PC-3 (cell line): ENCODE measurements at regions not wholly inside any gene's neighbourhood (a gene's known extent, or its start where the extent isn't known, plus 50 kb on each side); places are given as distances from the start of the nearest gene placed in this dataset.

Experiments used
- ATAC-seq: fragments of 200-7000 bp; cut with Tn5 transposase; 2 replicates; pipeline ENCODE4 v1.9.1; 2020; ENCODE audit warnings: mild to moderate bottlenecking, moderate library complexity
- BruUV-seq: library from RNA; stranded (reverse); fragments of 400-500 nt; replicated peaks from 2 replicates; lab custom pipeline; 2021; lab: Mats Ljungman, UMichigan
- CTCF ChIA-PET: fragments of 300-600 bp; sonication (Branson Sonifier 250); formaldehyde crosslinking; loops from one replicate; lab custom pipeline; 2022; ENCODE audit warnings: antibody characterized with exemption; lab: Charles Lee
- POLR2A ChIA-PET: fragments of 300-600 bp; sonication (Branson Sonifier 250); formaldehyde crosslinking; loops from one replicate; lab custom pipeline; 2022; ENCODE audit warnings: antibody characterized with exemption; ENCODE audit not compliant: unreplicated experiment; lab: Charles Lee
- DNase-seq: peaks from one replicate; pipeline ENCODE4 v3.0.0-alpha.2; 2015
- H2AFZ ChIP-seq: fragments of 300-600 bp; sonication (generic); 2 replicates; pipeline ENCODE4 v1.6.0; 2016; ENCODE audit warnings: antibody characterized with exemption, low read length
- H3F3A ChIP-seq: fragments of 300-600 bp; sonication (generic); one replicate; pipeline ENCODE4 v1.6.0; 2017; ENCODE audit warnings: antibody characterized with exemption, low read length, control low read depth, mild to moderate bottlenecking; ENCODE audit not compliant: unreplicated experiment
- H3K27ac ChIP-seq: fragments of 300-600 bp; sonication (generic); 2 replicates; pipeline ENCODE4 v1.5.1; 2016; ENCODE audit warnings: mild to moderate bottlenecking, low read length
- H3K27me3 ChIP-seq: fragments of 300-600 bp; sonication (generic); 2 replicates; pipeline ENCODE4 v1.6.1; 2016; ENCODE audit warnings: low read length, mixed read lengths
- H3K36me3 ChIP-seq: fragments of 300-600 bp; sonication (generic); 2 replicates; pipeline ENCODE4 v1.6.1; 2016; ENCODE audit warnings: low read depth, mixed run types, low read length, mixed read lengths
- H3K4me1 ChIP-seq: fragments of 300-600 bp; sonication (generic); 2 replicates; pipeline ENCODE4 v1.5.1; 2016; ENCODE audit warnings: low read length; ENCODE audit not compliant: insufficient read depth
- H3K4me2 ChIP-seq: fragments of 300-600 bp; sonication (generic); 2 replicates; pipeline ENCODE4 v1.6.0; 2016; ENCODE audit warnings: low read length
- H3K4me3 ChIP-seq: fragments of 300-600 bp; sonication (generic); 2 replicates; pipeline ENCODE4 v1.5.1; 2016; ENCODE audit warnings: mild to moderate bottlenecking, low read length, mixed read lengths
- H3K79me2 ChIP-seq: fragments of 300-600 bp; sonication (generic); 2 replicates; pipeline ENCODE4 v1.6.1; 2017; ENCODE audit warnings: low read length, mixed read lengths
- H3K9ac ChIP-seq: fragments of 300-600 bp; sonication (generic); 2 replicates; pipeline ENCODE4 v1.6.0; 2016; ENCODE audit warnings: mild to moderate bottlenecking, low read length
- H3K9me2 ChIP-seq: fragments of 300-600 bp; sonication (generic); replicated peaks from 2 replicates; pipeline ENCODE4 v1.6.1; 2016; ENCODE audit warnings: mixed run types, low read length, mixed read lengths
- H3K9me3 ChIP-seq: fragments of 300-600 bp; sonication (generic); 2 replicates; pipeline ENCODE4 v1.6.1; 2016; ENCODE audit warnings: low read length, mixed read lengths
- H4K20me1 ChIP-seq: fragments of 300-600 bp; sonication (generic); 2 replicates; pipeline ENCODE4 v1.6.1; 2016; ENCODE audit warnings: low read length, mixed read lengths
- EZH2 ChIP-seq: fragments of 300-600 bp; sonication (generic); IDR thresholded peaks from one replicate; pipeline ENCODE4 v1.6.1; 2017; ENCODE audit warnings: antibody characterized with exemption, mild to moderate bottlenecking, low read length; ENCODE audit not compliant: unreplicated experiment
- EZH2phosphoT487 ChIP-seq: fragments of 300-600 bp; sonication (generic); IDR thresholded peaks from 2 replicates; pipeline ENCODE4 v1.6.1; 2018; ENCODE audit warnings: mild to moderate bottlenecking, antibody characterized with exemption, low read length, borderline replicate concordance
- intact Hi-C: fragments of 100-400 bp; cut with micrococcal nuclease; formaldehyde crosslinking; loops from 2 replicates; pipeline ENCODE4 v1.9.0; 2023
- TF ChIP-seq, protein P1 (sequence below): fragments of 300-600 bp; sonication (generic); conservative IDR thresholded peaks from 2 replicates; pipeline ENCODE4 v1.5.1; 2017; ENCODE audit warnings: antibody characterized with exemption, low read depth, mild to moderate bottlenecking, low read length

DNA sequence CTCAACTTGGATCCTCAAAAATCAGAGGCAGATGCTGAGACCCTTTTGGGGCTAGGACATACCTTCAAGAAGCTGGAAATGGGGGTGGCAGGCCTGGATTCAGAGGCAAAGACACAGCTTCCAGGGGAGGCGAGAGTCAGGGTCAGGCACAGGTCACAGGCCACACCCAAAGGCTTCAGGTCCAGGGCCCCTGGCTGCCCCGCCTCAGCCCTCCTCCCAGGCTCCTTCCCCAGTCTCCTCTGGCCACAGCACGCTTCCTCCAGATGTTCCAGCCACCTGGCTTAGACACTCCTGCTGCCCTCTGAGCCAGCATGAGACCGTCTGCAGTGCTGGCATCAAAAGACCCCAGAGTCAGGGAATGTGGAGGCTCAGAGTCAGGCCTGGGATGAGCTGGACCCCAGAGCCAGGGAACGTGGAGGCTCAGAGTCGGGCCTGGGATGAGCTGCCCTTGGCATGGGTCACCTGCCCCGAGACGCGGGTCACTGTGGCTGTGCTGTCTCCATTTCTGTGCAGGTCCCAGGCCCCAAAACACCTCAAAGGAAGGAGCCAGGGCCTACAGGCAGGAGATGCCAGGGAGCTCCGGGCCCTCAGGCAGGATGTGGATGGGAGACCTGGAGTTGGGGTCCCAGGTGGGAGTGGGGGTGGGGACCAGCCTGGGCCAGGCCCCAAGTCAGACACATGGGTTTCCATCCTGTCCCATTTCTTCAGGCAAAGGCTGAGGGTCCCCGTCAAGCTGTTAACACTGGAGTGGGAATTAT lies 58.9 kb downstream of the DIO3 start:
- no peak overlapping the region for H3K9ac ChIP-seq
- H3K36me3 ChIP-seq, result no peaks in the 10 kb centered on the region
- ChIA-PET CTCF (no interaction called here), POLR2A (no interaction called here)
- peaks cover 11% of the 10 kb centered on the region for H3K27me3 ChIP-seq
- no peak for DNase-seq
- TF ChIP-seq, protein P1, sequence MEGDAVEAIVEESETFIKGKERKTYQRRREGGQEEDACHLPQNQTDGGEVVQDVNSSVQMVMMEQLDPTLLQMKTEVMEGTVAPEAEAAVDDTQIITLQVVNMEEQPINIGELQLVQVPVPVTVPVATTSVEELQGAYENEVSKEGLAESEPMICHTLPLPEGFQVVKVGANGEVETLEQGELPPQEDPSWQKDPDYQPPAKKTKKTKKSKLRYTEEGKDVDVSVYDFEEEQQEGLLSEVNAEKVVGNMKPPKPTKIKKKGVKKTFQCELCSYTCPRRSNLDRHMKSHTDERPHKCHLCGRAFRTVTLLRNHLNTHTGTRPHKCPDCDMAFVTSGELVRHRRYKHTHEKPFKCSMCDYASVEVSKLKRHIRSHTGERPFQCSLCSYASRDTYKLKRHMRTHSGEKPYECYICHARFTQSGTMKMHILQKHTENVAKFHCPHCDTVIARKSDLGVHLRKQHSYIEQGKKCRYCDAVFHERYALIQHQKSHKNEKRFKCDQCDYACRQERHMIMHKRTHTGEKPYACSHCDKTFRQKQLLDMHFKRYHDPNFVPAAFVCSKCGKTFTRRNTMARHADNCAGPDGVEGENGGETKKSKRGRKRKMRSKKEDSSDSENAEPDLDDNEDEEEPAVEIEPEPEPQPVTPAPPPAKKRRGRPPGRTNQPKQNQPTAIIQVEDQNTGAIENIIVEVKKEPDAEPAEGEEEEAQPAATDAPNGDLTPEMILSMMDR, result no peak
- TF ChIP-seq EZH2, result no peak
- H3K27ac ChIP-seq, result no peak overlapping the region
- no peak overlapping the region for H3K4me2 ChIP-seq
- H3K4me1 ChIP-seq, result no peaks in the 10 kb centered on the region
- H3K79me2 ChIP-seq, result no peaks in the 10 kb centered on the region
- no peak overlapping the region for H3K4me3 ChIP-seq
- H3K9me3 ChIP-seq, result no peaks in the 10 kb centered on the region
- H3K9me2 ChIP-seq, result no peaks in the 10 kb centered on the region
- intact Hi-C loops, result no loop called here
- ATAC-seq, result no peak
- BruUV-seq, result no TSS peak
- no peaks in the 10 kb centered on the region for H4K20me1 ChIP-seq
- H3F3A ChIP-seq, result no peaks in the 10 kb centered on the region
- H2AFZ ChIP-seq, result no peak overlapping the region

DNA sequence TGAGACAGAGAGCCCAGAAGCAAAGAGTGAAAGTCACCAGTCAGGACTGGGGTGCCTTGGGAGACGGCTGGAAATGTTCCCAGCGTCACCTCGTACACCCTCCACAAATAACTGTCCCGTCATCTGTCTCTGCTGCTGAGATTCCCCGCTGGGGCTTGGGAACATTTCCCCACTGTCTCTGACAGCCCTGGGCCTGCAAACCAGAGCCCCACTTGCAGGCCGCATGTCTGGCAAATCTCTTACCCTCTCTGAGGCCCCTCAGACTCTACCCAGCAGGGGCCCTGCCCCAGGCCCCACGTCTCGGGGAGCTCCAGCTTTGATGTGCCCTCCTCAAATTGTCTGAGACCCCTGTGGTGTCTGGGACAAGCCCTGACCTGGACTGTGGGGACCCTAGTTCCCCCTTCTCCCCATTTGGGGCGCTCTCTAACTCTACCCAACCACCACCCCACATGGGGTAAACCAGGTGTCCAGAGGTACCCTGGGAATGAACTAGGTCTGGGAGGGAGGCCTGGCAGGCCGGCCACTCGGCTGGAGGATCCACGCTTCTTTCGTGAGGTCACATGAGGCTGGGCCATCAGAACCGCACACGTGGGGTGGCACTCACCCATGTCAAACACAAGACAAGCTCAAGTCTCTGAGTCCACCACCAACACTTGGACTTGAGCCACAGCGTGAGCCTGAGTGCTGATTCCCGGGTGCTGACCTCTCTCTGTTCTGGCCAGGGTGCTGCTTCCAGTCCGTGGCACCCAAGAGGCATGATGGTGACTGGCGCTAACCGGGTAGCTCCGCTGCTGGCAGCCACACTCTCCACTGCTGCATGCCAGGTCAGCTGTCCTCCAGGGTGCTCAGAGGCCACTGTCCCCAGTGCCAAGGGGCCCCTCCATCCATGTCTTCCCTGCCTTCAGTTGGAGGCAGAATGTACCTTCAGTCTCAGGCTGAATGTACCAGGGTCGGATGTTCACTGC lies 59.8 kb downstream of the DIO3 start:
- no peaks in the 10 kb centered on the region for H3K9me3 ChIP-seq
- POLR2A ChIA-PET, result no interaction called here

More for the DNA sequence above, 59.8 kb downstream of the DIO3 start:
- H3K4me1 ChIP-seq, result no peaks in the 10 kb centered on the region
- no peaks in the 10 kb centered on the region for H3K79me2 ChIP-seq
- no peaks in the 10 kb centered on the region for H4K20me1 ChIP-seq
- H3K27ac ChIP-seq, result no peak overlapping the region
- no peaks in the 10 kb centered on the region for H3K36me3 ChIP-seq
- ATAC-seq (no peak), DNase-seq (no peak)
- TF ChIP-seq EZH2phosphoT487 (no peak), EZH2 (no peak)
- TF ChIP-seq, protein P1, result no peak
- no TSS peak for BruUV-seq
- CTCF ChIA-PET, result interaction anchor here (0.6 kb wide), 1 partner anchor 1722 kb away, joined by 4 read pairs; no protein-coding TSS in a partner anchor
- H3K4me3 ChIP-seq, result no peak overlapping the region
- H3K9me2 ChIP-seq, result no peaks in the 10 kb centered on the region
- no peak overlapping the region for H2AFZ ChIP-seq
- intact Hi-C loops, result no loop called here
- no peaks in the 10 kb centered on the region for H3F3A ChIP-seq
- H3K4me2 ChIP-seq, result no peak overlapping the region
- peaks cover 5% of the 10 kb centered on the region; the same call in 1 of the 2 replicates for H3K27me3 ChIP-seq
- H3K9ac ChIP-seq, result no peak overlapping the region
